ENCODE measurements at regions not wholly inside any gene's neighbourhood (a gene's known extent, or its start where the extent isn't known, plus 50 kb on each side); places are given as distances from the start of the nearest gene placed in this dataset.

- Mint-ChIP-seq H3K4me1 (ENCODE audit: insufficient read depth, unreplicated experiment) (peaks cover 17% of the 10 kb centered on the region), H3K9me3 (ENCODE audit: unreplicated experiment) (no peaks in the 10 kb centered on the region), H3K27ac (ENCODE audit: low read depth, unreplicated experiment) (no peak overlapping the region), H3K36me3 (ENCODE audit: insufficient read depth, unreplicated experiment) (no peaks in the 10 kb centered on the region), H3K4me3 (ENCODE audit: unreplicated experiment) (no peak overlapping the region), H3K27me3 (ENCODE audit: insufficient read depth, unreplicated experiment) (no peaks in the 10 kb centered on the region)
- CTCF ChIA-PET = interaction anchor here (1.0 to 1.2 kb wide), 2 partner anchors 16 to 40 kb away, joined by 3 read pairs; no protein-coding TSS in a partner anchor
- intact Hi-C loops (cut with micrococcal nuclease) = no loop called here
- POLR2A ChIA-PET = interaction anchor here (1.3 kb wide), 2 partner anchors 12 to 16 kb away, joined by 3 to 4 read pairs; no protein-coding TSS in a partner anchor
- no TSS peak for BruUV-seq (replicated peaks)
- no peak for TF ChIP-seq CTCF (IDR thresholded peaks at IDR 0.05; ENCODE audit: unreplicated experiment)
- no peak for DNase-seq (ENCODE audit: unreplicated experiment)
Measured at GRCh38 chr21:35748678-35749314, 311.5 kb downstream of the SETD4 start.

- Mint-ChIP-seq H3K9me3 (ENCODE audit: unreplicated experiment) (no peaks in the 10 kb centered on the region), H3K4me3 (ENCODE audit: unreplicated experiment) (no peak overlapping the region), H3K27me3 (ENCODE audit: insufficient read depth, unreplicated experiment) (no peaks in the 10 kb centered on the region), H3K4me1 (ENCODE audit: insufficient read depth, unreplicated experiment) (peaks cover 24% of the 10 kb centered on the region), H3K27ac (ENCODE audit: low read depth, unreplicated experiment) (no peak overlapping the region), H3K36me3 (ENCODE audit: insufficient read depth, unreplicated experiment) (no peaks in the 10 kb centered on the region)
- POLR2A ChIA-PET = no interaction called here
- CTCF ChIA-PET = interaction anchor here (0.9 kb wide), 1 partner anchor 42 kb away, joined by 4 read pairs; no protein-coding TSS in a partner anchor
- intact Hi-C loops (cut with micrococcal nuclease) = no loop called here
- no TSS peak for BruUV-seq (replicated peaks)
- TF ChIP-seq CTCF (IDR thresholded peaks at IDR 0.05; ENCODE audit: unreplicated experiment) = no peak
- no peak for DNase-seq (ENCODE audit: unreplicated experiment)
Measured at GRCh38 chr21:35743571-35743970, 316.8 kb downstream of the SETD4 start.

GRCh38 chr21:35738347-35738961 lies 321.9 kb downstream of the SETD4 start:
- H3K4me3 Mint-ChIP-seq (ENCODE audit: unreplicated experiment) = no peak overlapping the region
- CTCF ChIA-PET = interaction anchor here (0.6 kb wide), 1 partner anchor 677 kb away, joined by 4 read pairs; no protein-coding TSS in a partner anchor

More at GRCh38 chr21:35738347-35738961, 321.9 kb downstream of the SETD4 start:
- intact Hi-C loops (cut with micrococcal nuclease) = no loop called here
- Mint-ChIP-seq H3K9me3 (ENCODE audit: unreplicated experiment) (peaks cover 8% of the 10 kb centered on the region), H3K4me1 (ENCODE audit: insufficient read depth, unreplicated experiment) (peaks cover 4% of the 10 kb centered on the region), H3K36me3 (ENCODE audit: insufficient read depth, unreplicated experiment) (no peaks in the 10 kb centered on the region), H3K27ac (ENCODE audit: low read depth, unreplicated experiment) (no peak overlapping the region), H3K27me3 (ENCODE audit: insufficient read depth, unreplicated experiment) (no peaks in the 10 kb centered on the region)
- POLR2A ChIA-PET = no interaction called here
- no peak for TF ChIP-seq CTCF (IDR thresholded peaks at IDR 0.05; ENCODE audit: unreplicated experiment)
- no TSS peak for BruUV-seq (replicated peaks)
- DNase-seq (ENCODE audit: unreplicated experiment) = no peak

Measured in MCF 10A (cell line).